A549 (cell line): ENCODE measurements at regions not wholly inside any gene's neighbourhood (a gene's known extent, or its start where the extent isn't known, plus 50 kb on each side); places are given as distances from the start of the nearest gene placed in this dataset.

Experiments
- ATAC-seq, 2 experiments: fragments of 200-7000 bp in 1 of 2; fragments of >200 bp in 1 of 2; cut with Nextera tagmentation in 1 of 2; cut with Tn5 transposase in 1 of 2; 3 replicates each; pipeline versions ENCODE4 v1.8.0 to v1.9.1; 2018 to 2020; ENCODE audit warnings: mild to moderate bottlenecking in 1 of 2, moderate library complexity in 1 of 2
- CTCF ChIA-PET: fragments of 300-600 bp; sonication (Branson Sonifier 250); formaldehyde crosslinking; extraction: SDS; loops from one replicate; lab custom pipeline; 2021; ENCODE audit warnings: antibody characterized with exemption, inconsistent platforms; lab: Yijun Ruan, JAX
- POLR2A ChIA-PET: fragments of 350-600 bp; formaldehyde crosslinking; extraction: SDS; loops from one replicate; lab custom pipeline; 2021; ENCODE audit warnings: antibody characterized with exemption, inconsistent platforms; lab: Yijun Ruan, JAX
- DNase-seq, 2 experiments: peaks; one replicate each; pipeline versions ENCODE4 v3.0.0 to v3.0.0-alpha.2; 2011 to 2016; ENCODE audit warnings: low read depth in 1 of 2, low spot score in 1 of 2
- FAIRE-seq: peaks from 2 replicates; lab custom pipeline; 2011; peaks lifted over from hg19 to GRCh38; lab: Jason Lieb, UNC
- H3K27ac ChIP-seq, 2 experiments: fragments of >200 bp; sonication (Bioruptor Twin); formaldehyde crosslinking; 3 replicates each; pipeline ENCODE4 v1.5.1; 2016 to 2017
- H3K4me1 ChIP-seq: fragments of >200 bp; sonication (Bioruptor Twin); formaldehyde crosslinking; 3 replicates; pipeline ENCODE4 v1.6.1; 2016
- H3K4me2 ChIP-seq: fragments of >200 bp; sonication (Bioruptor Twin); formaldehyde crosslinking; 3 replicates; pipeline ENCODE4 v1.6.1; 2016
- H3K4me3 ChIP-seq: fragments of >200 bp; sonication (Bioruptor Twin); formaldehyde crosslinking; 3 replicates; pipeline ENCODE4 v1.5.1; 2016
- H3K9me3 ChIP-seq: fragments of >200 bp; sonication (Bioruptor Twin); formaldehyde crosslinking; 3 replicates; pipeline ENCODE4 v1.6.1; 2016
- ATOH8 ChIP-seq: fragments of 250-450 bp; sonication (Bioruptor Pico); IDR thresholded peaks from 2 replicates; pipeline ENCODE4 v1.5.0; 2020; ENCODE audit warnings: low read depth, mild to moderate bottlenecking, moderate library complexity
- BHLHE40 ChIP-seq: IDR thresholded peaks from 2 replicates; pipeline ENCODE4 v1.6.1; 2012; ENCODE audit warnings: low read depth, low read length, inconsistent platforms
- CBX2 ChIP-seq: fragments of 200-600 bp; sonication (generic); IDR thresholded peaks from 2 replicates; pipeline ENCODE4 v1.6.1; 2016; ENCODE audit warnings: low read depth, mild to moderate bottlenecking, borderline replicate concordance
- CEBPB ChIP-seq, 2 experiments: fragments of >200 bp in 1 of 2; sonication (Bioruptor Twin) in 1 of 2; formaldehyde crosslinking in 1 of 2; IDR thresholded peaks; 2 replicates each; pipeline ENCODE4 v1.6.1; 2012 to 2016
- EHMT2 ChIP-seq: fragments of 200-600 bp; sonication (generic); IDR thresholded peaks from 2 replicates; pipeline ENCODE4 v1.6.1; 2016; ENCODE audit warnings: antibody characterized with exemption, low read depth, mild to moderate bottlenecking, moderate library complexity
- FOSB ChIP-seq: fragments of 250-450 bp; sonication (Bioruptor Pico); IDR thresholded peaks from 2 replicates; pipeline ENCODE4 v1.5.0; 2020; ENCODE audit warnings: mild to moderate bottlenecking, moderate library complexity
- GATA3 ChIP-seq: IDR thresholded peaks from 2 replicates; pipeline ENCODE4 v1.6.1; 2012; ENCODE audit warnings: borderline replicate concordance
- HMGXB4 ChIP-seq: fragments of 250-450 bp; sonication (Bioruptor Pico); IDR thresholded peaks from 2 replicates; pipeline ENCODE4 v1.5.0; 2021; ENCODE audit warnings: mild to moderate bottlenecking, moderate library complexity, borderline replicate concordance
- HOXB5 ChIP-seq: fragments of 250-450 bp; sonication (Bioruptor Pico); IDR thresholded peaks from 2 replicates; pipeline ENCODE4 v1.5.0; 2020; ENCODE audit warnings: mild to moderate bottlenecking, moderate library complexity
- JUNB ChIP-seq: fragments of >200 bp; sonication (Bioruptor Twin); formaldehyde crosslinking; IDR thresholded peaks from 2 replicates; pipeline ENCODE4 v1.6.1; 2016
- KDM1A ChIP-seq: fragments of 200-600 bp; sonication (generic); IDR thresholded peaks from 2 replicates; pipeline ENCODE4 v1.6.1; 2016; ENCODE audit warnings: low read depth, mild to moderate bottlenecking
- KDM5A ChIP-seq: fragments of 200-600 bp; sonication (generic); IDR thresholded peaks from 2 replicates; pipeline ENCODE4 v1.6.1; 2016; ENCODE audit warnings: antibody characterized with exemption, mild to moderate bottlenecking
- NPAS2 ChIP-seq: fragments of 250-450 bp; sonication (Bioruptor Pico); IDR thresholded peaks from 2 replicates; pipeline ENCODE4 v1.8.0; 2022; ENCODE audit warnings: mild to moderate bottlenecking, moderate library complexity, borderline replicate concordance
- NR3C1 ChIP-seq: fragments of >200 bp; sonication (Bioruptor Twin); formaldehyde crosslinking; IDR thresholded peaks from 3 replicates; pipeline ENCODE4 v1.6.1; 2017
- PBX3 ChIP-seq: IDR thresholded peaks from 2 replicates; pipeline ENCODE4 v1.6.1; 2012
- PHF8 ChIP-seq: fragments of 200-600 bp; sonication (generic); IDR thresholded peaks from 2 replicates; pipeline ENCODE4 v1.6.1; 2016; ENCODE audit warnings: low read depth, mild to moderate bottlenecking, antibody characterized with exemption, moderate library complexity, borderline replicate concordance
- POLR2A ChIP-seq: IDR thresholded peaks from 2 replicates; pipeline ENCODE4 v1.6.1; 2012; ENCODE audit warnings: mild to moderate bottlenecking, low read length
- RCOR1 ChIP-seq: fragments of 150-350 bp; IDR thresholded peaks from 2 replicates; pipeline ENCODE4 v1.6.1; 2014; ENCODE audit warnings: antibody characterized with exemption, low read length, low read depth
- SREBF2 ChIP-seq: fragments of 450-650 bp; IDR thresholded peaks from 2 replicates; pipeline ENCODE4 v1.6.1; 2014; ENCODE audit warnings: mild to moderate bottlenecking, moderate library complexity
- USF2 ChIP-seq: fragments of 450-650 bp; IDR thresholded peaks from 2 replicates; pipeline ENCODE4 v1.6.1; 2014; ENCODE audit warnings: antibody characterized with exemption
- ZC3H11A ChIP-seq: fragments of 450-650 bp; IDR thresholded peaks from 2 replicates; pipeline ENCODE4 v1.6.1; 2014; ENCODE audit warnings: antibody characterized with exemption, mild to moderate bottlenecking
- ZFP36 ChIP-seq: fragments of 450-650 bp; IDR thresholded peaks from 2 replicates; pipeline ENCODE4 v1.6.1; 2014; ENCODE audit warnings: borderline replicate concordance; ENCODE audit not compliant: partially characterized antibody
- ZNF302 ChIP-seq: fragments of 250-450 bp; sonication (Bioruptor Pico); IDR thresholded peaks from 2 replicates; pipeline ENCODE4 v1.9.0; 2021; ENCODE audit warnings: inconsistent platforms, mild to moderate bottlenecking, moderate library complexity
- ZSCAN20 ChIP-seq: fragments of 250-450 bp; sonication (Bioruptor Pico); IDR thresholded peaks from 2 replicates; pipeline ENCODE4 v1.8.0; 2022; ENCODE audit warnings: mild to moderate bottlenecking, moderate library complexity
- WGBS: methylation state at CpG from one replicate; pipeline ENCODE4 v1.1.6; 2017; ENCODE audit errors: missing lambda C conversion rate; 5-methylcytosine and 5-hydroxymethylcytosine counted together
- TF ChIP-seq, protein P1 (sequence below): IDR thresholded peaks from 2 replicates; pipeline ENCODE4 v1.6.1; 2012
- TF ChIP-seq, protein P2 (sequence below): fragments of 200-600 bp; sonication (generic); IDR thresholded peaks from 2 replicates; pipeline ENCODE4 v1.6.1; 2016; ENCODE audit warnings: antibody characterized with exemption, mild to moderate bottlenecking, moderate library complexity

DNA sequence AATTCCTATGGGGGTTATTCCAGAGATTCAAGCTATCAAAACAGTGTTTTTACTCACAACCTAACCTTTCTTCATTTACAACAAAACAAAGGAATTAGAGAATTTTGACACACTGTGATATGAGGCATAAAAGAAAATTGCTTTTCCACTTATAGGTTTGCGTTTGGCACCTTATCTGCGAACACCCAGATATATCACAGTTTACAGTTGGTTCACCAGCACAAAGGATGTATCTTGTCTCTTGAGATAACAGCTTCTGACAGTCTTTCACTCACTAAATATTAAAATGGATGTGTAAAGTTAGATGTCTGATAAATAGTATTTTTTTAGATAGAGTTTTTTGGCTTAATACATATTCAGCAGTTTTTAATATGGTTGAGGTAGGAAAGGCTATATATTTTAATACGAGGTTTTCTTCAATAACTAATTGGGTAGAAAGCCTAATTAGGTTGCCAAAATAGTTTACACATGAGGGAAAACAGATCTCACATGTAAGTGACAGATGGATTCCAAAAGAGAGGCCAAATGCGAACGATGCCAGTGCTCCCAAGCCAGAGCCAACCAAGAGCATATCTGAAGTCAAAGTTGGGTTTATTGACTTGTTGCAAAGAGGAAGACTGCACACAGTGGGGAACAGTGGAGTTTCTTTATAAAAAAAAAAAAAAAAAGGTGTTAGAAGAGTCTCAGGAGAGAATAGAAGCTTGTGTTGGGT, 1495.2 kb downstream of the MAT2B start (continued):
- no peak for TF ChIP-seq KDM5A

- no peak for FAIRE-seq
- H3K4me1 ChIP-seq, result no peaks in the 10 kb centered on the region
- WGBS, result 3% methylated on average over 3 of the region's 3 CpGs
Observed at GRCh38 chr5:165003283-165003682, 1497.9 kb downstream of the MAT2B start.

GRCh38 chr5:165004175-165004574, 1498.8 kb downstream of the MAT2B start:
- no peaks in the 10 kb centered on the region for H3K4me1 ChIP-seq
- WGBS, result 2% methylated on average over 2 of the region's 2 CpGs
- TF ChIP-seq KDM5A, result no peak
- no peak for TF ChIP-seq PBX3
- TF ChIP-seq, all 56 proteins: peak for 0
- ChIA-PET CTCF (no interaction called here), POLR2A (no interaction called here)
- no peaks in the 10 kb centered on the region for H3K9me3 ChIP-seq
- DNase-seq (no peak), ATAC-seq (no peak), FAIRE-seq (no peak)
- H3K27ac ChIP-seq, result no peak overlapping the region
- no peak overlapping the region for H3K4me3 ChIP-seq
- H3K4me2 ChIP-seq, result no peak overlapping the region

More at GRCh38 chr5:165003283-165003682, 1497.9 kb downstream of the MAT2B start:
- no peak for DNase-seq
- H3K4me3 ChIP-seq, result no peak overlapping the region
- H3K4me2 ChIP-seq, result no peak overlapping the region
- TF ChIP-seq ATOH8 (no peak), ZNF302 (CRISPR knock-in tag) (no peak), FOSB (CRISPR knock-in tag) (no peak), ZC3H11A (no peak), CEBPB (IDR thresholded peaks at IDR 0.05) (no peak), EHMT2 (no peak), BHLHE40 (no peak), NR3C1 (no peak), RCOR1 (no peak), USF2 (no peak), NPAS2 (no peak), HOXB5 (no peak), HMGXB4 (CRISPR knock-in tag) (no peak)
- POLR2A ChIA-PET, result no interaction called here
- CTCF ChIA-PET, result no interaction called here
- H3K9me3 ChIP-seq, result no peaks in the 10 kb centered on the region
- ATAC-seq, result no peak
- no peak overlapping the region for H3K27ac ChIP-seq

- POLR2A ChIA-PET, result no interaction called here
- CTCF ChIA-PET, result no interaction called here
- Histone ChIP-seq H3K4me3 (no peak overlapping the region), H3K27ac (no peak overlapping the region), H3K4me1 (no peaks in the 10 kb centered on the region), H3K9me3 (no peaks in the 10 kb centered on the region), H3K4me2 (no peak overlapping the region)
- no peak for DNase-seq
- no peak for ATAC-seq
- FAIRE-seq, result no peak
- WGBS, result 2% methylated on average over 5 of the region's 5 CpGs
- TF ChIP-seq POLR2A (no peak), JUNB (no peak), KDM1A (no peak), ZNF302 (CRISPR knock-in tag) (no peak), PHF8 (no peak), CBX2 (no peak), ZFP36 (no peak), ZSCAN20 (CRISPR knock-in tag) (no peak), SREBF2 (no peak), GATA3 (no peak)
- TF ChIP-seq, protein P1, sequence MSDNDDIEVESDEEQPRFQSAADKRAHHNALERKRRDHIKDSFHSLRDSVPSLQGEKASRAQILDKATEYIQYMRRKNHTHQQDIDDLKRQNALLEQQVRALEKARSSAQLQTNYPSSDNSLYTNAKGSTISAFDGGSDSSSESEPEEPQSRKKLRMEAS, result no peak
- TF ChIP-seq, protein P2, sequence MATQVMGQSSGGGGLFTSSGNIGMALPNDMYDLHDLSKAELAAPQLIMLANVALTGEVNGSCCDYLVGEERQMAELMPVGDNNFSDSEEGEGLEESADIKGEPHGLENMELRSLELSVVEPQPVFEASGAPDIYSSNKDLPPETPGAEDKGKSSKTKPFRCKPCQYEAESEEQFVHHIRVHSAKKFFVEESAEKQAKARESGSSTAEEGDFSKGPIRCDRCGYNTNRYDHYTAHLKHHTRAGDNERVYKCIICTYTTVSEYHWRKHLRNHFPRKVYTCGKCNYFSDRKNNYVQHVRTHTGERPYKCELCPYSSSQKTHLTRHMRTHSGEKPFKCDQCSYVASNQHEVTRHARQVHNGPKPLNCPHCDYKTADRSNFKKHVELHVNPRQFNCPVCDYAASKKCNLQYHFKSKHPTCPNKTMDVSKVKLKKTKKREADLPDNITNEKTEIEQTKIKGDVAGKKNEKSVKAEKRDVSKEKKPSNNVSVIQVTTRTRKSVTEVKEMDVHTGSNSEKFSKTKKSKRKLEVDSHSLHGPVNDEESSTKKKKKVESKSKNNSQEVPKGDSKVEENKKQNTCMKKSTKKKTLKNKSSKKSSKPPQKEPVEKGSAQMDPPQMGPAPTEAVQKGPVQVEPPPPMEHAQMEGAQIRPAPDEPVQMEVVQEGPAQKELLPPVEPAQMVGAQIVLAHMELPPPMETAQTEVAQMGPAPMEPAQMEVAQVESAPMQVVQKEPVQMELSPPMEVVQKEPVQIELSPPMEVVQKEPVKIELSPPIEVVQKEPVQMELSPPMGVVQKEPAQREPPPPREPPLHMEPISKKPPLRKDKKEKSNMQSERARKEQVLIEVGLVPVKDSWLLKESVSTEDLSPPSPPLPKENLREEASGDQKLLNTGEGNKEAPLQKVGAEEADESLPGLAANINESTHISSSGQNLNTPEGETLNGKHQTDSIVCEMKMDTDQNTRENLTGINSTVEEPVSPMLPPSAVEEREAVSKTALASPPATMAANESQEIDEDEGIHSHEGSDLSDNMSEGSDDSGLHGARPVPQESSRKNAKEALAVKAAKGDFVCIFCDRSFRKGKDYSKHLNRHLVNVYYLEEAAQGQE, result no peak
Observed at GRCh38 chr5:165014439-165014838, 1509.0 kb downstream of the MAT2B start.
